HCT116 (cell line): ENCODE measurements at regions not wholly inside any gene's neighbourhood (a gene's known extent, or its start where the extent isn't known, plus 50 kb on each side); places are given as distances from the start of the nearest gene placed in this dataset.

ENCODE experiments used
- ATAC-seq: fragments of 200-7000 bp; cut with Tn5 transposase; 2 replicates; pipeline ENCODE4 v1.9.1; 2020; ENCODE audit warnings: mild to moderate bottlenecking, moderate library complexity
- BruUV-seq: library from RNA; stranded (reverse); fragments of 400-500 nt; replicated peaks from 2 replicates; lab custom pipeline; 2021; lab: Mats Ljungman, UMichigan
- CTCF ChIA-PET: fragments of 300-600 bp; sonication (Branson Sonifier 250); formaldehyde crosslinking; loops from one replicate; lab custom pipeline; 2021; ENCODE audit warnings: antibody characterized with exemption; lab: Charles Lee
- POLR2A ChIA-PET: fragments of 300-600, 350-600 bp; sonication (Branson Sonifier 250); formaldehyde crosslinking; loops from one replicate; lab custom pipeline; 2021; ENCODE audit warnings: antibody characterized with exemption; lab: Charles Lee
- RAD21 ChIA-PET, 2 experiments: fragments of 300-600 bp; sonication (Branson Sonifier 250); formaldehyde crosslinking; loops; one replicate each; lab custom pipeline; 2023; ENCODE audit warnings: low total read pairs in 2 of 2; ENCODE audit not compliant: uncharacterized antibody in 2 of 2, unreplicated experiment in 2 of 2, low non-redundant PET in 1 of 2; lab: Charles Lee
- DNase-seq: peaks from one replicate; pipeline ENCODE4 v3.0.0-alpha.2; 2010; ENCODE audit warnings: low read depth, low spot score
- H2AFZ ChIP-seq: fragments of 200-600 bp; shearing (Covaris generic), sonication (generic); 2 replicates; pipeline ENCODE4 v1.6.1; 2017; ENCODE audit warnings: low read depth, mixed run types, mixed read lengths, antibody characterized with exemption, low read length; ENCODE audit not compliant: poor library complexity, severe bottlenecking
- H3K27ac ChIP-seq: 2 replicates; pipeline ENCODE4 v1.5.1; 2012; ENCODE audit warnings: low read depth, low read length
- H3K27me3 ChIP-seq: fragments of 200-600 bp; sonication (generic); 2 replicates; pipeline ENCODE4 v1.6.1; 2016; ENCODE audit warnings: mixed run types, low read length, mixed read lengths; ENCODE audit not compliant: insufficient read depth
- H3K36me3 ChIP-seq, 2 experiments: fragments of 200-500 bp in 1 of 2; fragments of 200-600 bp in 1 of 2; sonication (Bioruptor generic) in 1 of 2; sonication (generic) in 1 of 2; 2 replicates each; pipeline versions ENCODE4 v1.5.1 to v1.6.1; 2014 to 2016; ENCODE audit warnings: low read length in 2 of 2, inconsistent platforms in 1 of 2, mixed read lengths in 1 of 2, mixed run types in 1 of 2; ENCODE audit not compliant: insufficient read depth in 2 of 2, control insufficient read depth in 1 of 2
- H3K4me1 ChIP-seq, 2 experiments: fragments of 200-600 bp in 1 of 2; sonication (generic) in 1 of 2; 2 replicates each; pipeline versions ENCODE4 v1.5.1 to v1.6.1; 2012 to 2017; ENCODE audit warnings: low read length in 2 of 2, inconsistent platforms in 1 of 2, mild to moderate bottlenecking in 1 of 2, mixed read lengths in 1 of 2, mixed run types in 1 of 2, moderate library complexity in 1 of 2; ENCODE audit not compliant: insufficient read depth in 2 of 2, control insufficient read depth in 1 of 2
- H3K4me2 ChIP-seq: fragments of 200-600 bp; sonication (generic); 2 replicates; pipeline ENCODE4 v1.6.1; 2017; ENCODE audit warnings: mixed run types, low read length, mixed read lengths
- H3K4me3 ChIP-seq, 2 experiments: fragments of 200-600 bp in 1 of 2; sonication (generic) in 1 of 2; replicated peaks in 1 of 2; 2 replicates each; pipeline ENCODE4 v1.5.1; 2011 to 2016; ENCODE audit warnings: low read length in 2 of 2, control low read depth in 1 of 2, low read depth in 1 of 2, mild to moderate bottlenecking in 1 of 2, mixed read lengths in 1 of 2, mixed run types in 1 of 2
- H3K79me2 ChIP-seq: fragments of 200-600 bp; sonication (generic); 2 replicates; pipeline ENCODE4 v1.6.1; 2017; ENCODE audit warnings: mild to moderate bottlenecking, mixed run types, low read length, moderate library complexity, mixed read lengths; ENCODE audit not compliant: insufficient read depth
- H3K9ac ChIP-seq: fragments of 200-600 bp; sonication (generic); 2 replicates; pipeline ENCODE4 v1.6.1; 2016; ENCODE audit warnings: low read length, mixed read lengths
- H3K9me2 ChIP-seq: fragments of 200-600 bp; sonication (generic), shearing (Covaris generic); 2 replicates; pipeline ENCODE4 v1.6.1; 2017; ENCODE audit warnings: mixed run types, mild to moderate bottlenecking, moderate library complexity; ENCODE audit not compliant: insufficient read depth
- H3K9me3 ChIP-seq, 2 experiments: fragments of 200-500 bp in 1 of 2; fragments of 200-600 bp in 1 of 2; sonication (Bioruptor generic) in 1 of 2; sonication (generic) in 1 of 2; 2 replicates each; pipeline ENCODE4 v1.6.1; 2014 to 2017; ENCODE audit warnings: low read length in 2 of 2, mixed read lengths in 2 of 2, inconsistent platforms in 1 of 2, low read depth in 1 of 2, mild to moderate bottlenecking in 1 of 2, mixed run types in 1 of 2, moderate library complexity in 1 of 2; ENCODE audit not compliant: control insufficient read depth in 1 of 2, insufficient read depth in 1 of 2
- H4K20me1 ChIP-seq: fragments of 200-600 bp; sonication (generic), shearing (Covaris generic); 2 replicates; pipeline ENCODE4 v1.6.1; 2017; ENCODE audit warnings: mixed run types, mild to moderate bottlenecking, moderate library complexity; ENCODE audit not compliant: insufficient read depth
- CBX3 ChIP-seq: IDR thresholded peaks from 2 replicates; pipeline ENCODE4 v1.6.1; 2012; ENCODE audit warnings: low read depth
- CEBPB ChIP-seq: IDR thresholded peaks from 2 replicates; pipeline ENCODE4 v1.6.1; 2012; ENCODE audit warnings: low read depth
- EGR1 ChIP-seq: IDR thresholded peaks from 2 replicates; pipeline ENCODE4 v1.6.1; 2012; ENCODE audit warnings: low read depth
- ELF1 ChIP-seq: IDR thresholded peaks from 2 replicates; pipeline ENCODE4 v1.6.1; 2012; ENCODE audit warnings: low read depth, borderline replicate concordance
- EZH2 ChIP-seq: fragments of 200-600 bp; sonication (generic); IDR thresholded peaks from 2 replicates; pipeline ENCODE4 v1.6.1; 2017; ENCODE audit warnings: antibody characterized with exemption, mixed run types
- EZH2phosphoT487 ChIP-seq: fragments of 200-600 bp; IDR thresholded peaks from 2 replicates; pipeline ENCODE4 v1.6.1; 2018; ENCODE audit warnings: antibody characterized with exemption, borderline replicate concordance
- FOSL1 ChIP-seq: IDR thresholded peaks from 2 replicates; pipeline ENCODE4 v1.6.1; 2012; ENCODE audit warnings: low read depth
- POLR2AphosphoS5 ChIP-seq: IDR thresholded peaks from 2 replicates; pipeline ENCODE4 v1.6.1; 2011; ENCODE audit warnings: mild to moderate bottlenecking, low read depth, low read length, moderate library complexity
- RAD21 ChIP-seq: IDR thresholded peaks from 2 replicates; pipeline ENCODE4 v1.6.1; 2012; ENCODE audit warnings: low read depth, mild to moderate bottlenecking
- SIN3A ChIP-seq: IDR thresholded peaks from 2 replicates; pipeline ENCODE4 v1.6.1; 2012; ENCODE audit warnings: low read depth
- SP1 ChIP-seq: IDR thresholded peaks from 2 replicates; pipeline ENCODE4 v1.6.1; 2012; ENCODE audit warnings: low read depth
- SRF ChIP-seq: IDR thresholded peaks from 2 replicates; pipeline ENCODE4 v1.6.1; 2012; ENCODE audit warnings: low read depth
- YY1 ChIP-seq: IDR thresholded peaks from 2 replicates; pipeline ENCODE4 v1.6.1; 2011; ENCODE audit warnings: low read length, low read depth, moderate library complexity, mild to moderate bottlenecking; ENCODE audit not compliant: insufficient replicate concordance; ENCODE audit errors: extremely low read depth
- ZFX ChIP-seq: fragments of 450-650 bp; IDR thresholded peaks from 2 replicates; pipeline ENCODE4 v1.6.1; 2017
- ZNF274 ChIP-seq: fragments of 200-500 bp; sonication (Bioruptor generic); IDR thresholded peaks from 2 replicates; pipeline ENCODE4 v1.6.1; 2014; ENCODE audit warnings: mild to moderate bottlenecking, low read depth, low read length, inconsistent platforms
- intact Hi-C: fragments of 100-400 bp; cut with micrococcal nuclease; formaldehyde crosslinking; loops from 2 replicates; pipeline ENCODE4 v1.10.0; 2022
- TF ChIP-seq, protein P1 (sequence below), 3 experiments: fragments of 200-600 bp in 1 of 3; sonication (generic) in 1 of 3; IDR thresholded peaks in 2 of 3; conservative IDR thresholded peaks in 1 of 3; 2 replicates each; pipeline ENCODE4 v1.5.1; 2012 to 2017; ENCODE audit warnings: low read depth in 2 of 3, low read length in 2 of 3, antibody characterized with exemption in 1 of 3, borderline replicate concordance in 1 of 3, control low read depth in 1 of 3, mild to moderate bottlenecking in 1 of 3, mixed read lengths in 1 of 3, mixed run types in 1 of 3, moderate library complexity in 1 of 3; ENCODE audit not compliant: insufficient read depth in 1 of 3
- TF ChIP-seq, protein P2 (sequence below): IDR thresholded peaks from 2 replicates; pipeline ENCODE4 v1.6.1; 2011; ENCODE audit warnings: mild to moderate bottlenecking, low read length, moderate library complexity; ENCODE audit not compliant: insufficient replicate concordance; ENCODE audit errors: extremely low read depth
- TF ChIP-seq, protein P3 (sequence below): IDR thresholded peaks from 2 replicates; pipeline ENCODE4 v1.6.1; 2012

DNA sequence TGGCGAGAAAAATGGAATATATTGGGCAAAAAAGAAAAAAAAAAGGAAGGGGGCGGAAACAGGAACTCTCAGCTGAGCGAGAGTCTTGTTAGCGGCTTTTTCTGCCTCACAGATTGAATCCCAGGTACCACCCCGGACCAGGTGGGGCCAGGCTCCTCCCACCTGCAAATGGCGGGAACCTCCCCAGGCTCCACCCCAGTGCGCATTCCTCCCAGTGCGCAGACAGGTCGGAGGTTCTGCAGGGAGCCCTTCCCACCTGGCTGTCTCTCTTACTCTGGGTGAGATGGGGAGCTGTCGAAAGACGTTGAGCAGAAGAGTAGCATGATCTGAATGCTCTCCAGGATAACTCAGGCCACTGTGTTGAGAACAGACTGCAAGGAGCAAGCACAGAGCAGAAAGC, 57.0 kb upstream of the ETV6 start:
- intact Hi-C loops, result no loop called here
- DNase-seq (no peak), ATAC-seq (no peak)
- Histone ChIP-seq H2AFZ (no peak overlapping the region), H3K9me2 (no peaks in the 10 kb centered on the region), H3K9me3 (no peaks in the 10 kb centered on the region), H3K27me3 (no peaks in the 10 kb centered on the region), H3K4me3 (no peak overlapping the region), H3K4me2 (no peak overlapping the region), H4K20me1 (no peaks in the 10 kb centered on the region), H3K4me1 (no peaks in the 10 kb centered on the region), H3K27ac (no peak overlapping the region), H3K79me2 (no peaks in the 10 kb centered on the region), H3K9ac (no peak overlapping the region), H3K36me3 (no peaks in the 10 kb centered on the region)
- TF ChIP-seq ZFX, result no peak
- TF ChIP-seq, protein P1, sequence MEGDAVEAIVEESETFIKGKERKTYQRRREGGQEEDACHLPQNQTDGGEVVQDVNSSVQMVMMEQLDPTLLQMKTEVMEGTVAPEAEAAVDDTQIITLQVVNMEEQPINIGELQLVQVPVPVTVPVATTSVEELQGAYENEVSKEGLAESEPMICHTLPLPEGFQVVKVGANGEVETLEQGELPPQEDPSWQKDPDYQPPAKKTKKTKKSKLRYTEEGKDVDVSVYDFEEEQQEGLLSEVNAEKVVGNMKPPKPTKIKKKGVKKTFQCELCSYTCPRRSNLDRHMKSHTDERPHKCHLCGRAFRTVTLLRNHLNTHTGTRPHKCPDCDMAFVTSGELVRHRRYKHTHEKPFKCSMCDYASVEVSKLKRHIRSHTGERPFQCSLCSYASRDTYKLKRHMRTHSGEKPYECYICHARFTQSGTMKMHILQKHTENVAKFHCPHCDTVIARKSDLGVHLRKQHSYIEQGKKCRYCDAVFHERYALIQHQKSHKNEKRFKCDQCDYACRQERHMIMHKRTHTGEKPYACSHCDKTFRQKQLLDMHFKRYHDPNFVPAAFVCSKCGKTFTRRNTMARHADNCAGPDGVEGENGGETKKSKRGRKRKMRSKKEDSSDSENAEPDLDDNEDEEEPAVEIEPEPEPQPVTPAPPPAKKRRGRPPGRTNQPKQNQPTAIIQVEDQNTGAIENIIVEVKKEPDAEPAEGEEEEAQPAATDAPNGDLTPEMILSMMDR (IDR thresholded peaks at IDR 0.05 in 2 of 3, conservative IDR thresholded peaks at IDR 0.05 in 1 of 3; ENCODE audit: borderline replicate concordance in 1 of 3, insufficient read depth in 1 of 3, low read depth in 2 of 3, low read length in 2 of 3), result no peak
- no peak for TF ChIP-seq ELF1
- no peak for TF ChIP-seq RAD21
- TF ChIP-seq EZH2phosphoT487, result no peak
- no peak for TF ChIP-seq CBX3
- no peak for TF ChIP-seq ZNF274
- no peak for TF ChIP-seq SIN3A
- no peak for TF ChIP-seq YY1
- RAD21 ChIA-PET, result no interaction called here
- CTCF ChIA-PET, result no interaction called here
- POLR2A ChIA-PET, result no interaction called here
- BruUV-seq, result no TSS peak

DNA sequence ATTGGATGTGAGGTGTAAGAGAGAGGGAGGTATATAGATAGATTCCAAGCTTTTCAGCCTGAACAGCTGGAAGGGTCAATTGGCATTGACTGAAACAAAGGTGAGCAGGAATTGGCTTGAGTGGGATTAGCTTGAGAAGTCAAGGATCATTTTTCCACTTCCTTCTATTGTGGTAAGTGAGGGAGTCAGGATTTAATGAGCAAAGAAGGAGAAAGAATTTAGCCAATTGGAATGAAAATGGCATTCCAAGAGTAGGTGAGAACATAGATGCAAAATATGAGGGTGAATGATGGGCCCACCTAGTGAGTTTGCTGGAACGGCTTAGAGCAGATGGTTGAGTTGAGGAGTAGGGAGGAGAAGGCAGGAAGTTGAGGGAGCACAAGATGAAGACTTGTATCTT, 56.5 kb upstream of the ETV6 start:
- H3K27me3 ChIP-seq, result peaks cover under 1% of the 10 kb centered on the region; the same call in 1 of the 2 replicates
- H4K20me1 ChIP-seq, result no peaks in the 10 kb centered on the region
- no peak overlapping the region for H3K27ac ChIP-seq
- DNase-seq, result no peak
- ATAC-seq, result no peak
- no TSS peak for BruUV-seq
- no peak overlapping the region for H3K9ac ChIP-seq
- no peak overlapping the region for H3K4me3 ChIP-seq
- intact Hi-C loops, result no loop called here
- POLR2A ChIA-PET, result no interaction called here
- no peaks in the 10 kb centered on the region for H3K9me2 ChIP-seq
- CTCF ChIA-PET, result no interaction called here
- RAD21 ChIA-PET, result no interaction called here
- TF ChIP-seq EGR1 (no peak), RAD21 (no peak), EZH2 (no peak), SRF (no peak), POLR2AphosphoS5 (no peak), FOSL1 (no peak), CEBPB (no peak), EZH2phosphoT487 (no peak), SIN3A (no peak), ZNF274 (no peak), SP1 (no peak), ELF1 (no peak)
- TF ChIP-seq, protein P2, sequence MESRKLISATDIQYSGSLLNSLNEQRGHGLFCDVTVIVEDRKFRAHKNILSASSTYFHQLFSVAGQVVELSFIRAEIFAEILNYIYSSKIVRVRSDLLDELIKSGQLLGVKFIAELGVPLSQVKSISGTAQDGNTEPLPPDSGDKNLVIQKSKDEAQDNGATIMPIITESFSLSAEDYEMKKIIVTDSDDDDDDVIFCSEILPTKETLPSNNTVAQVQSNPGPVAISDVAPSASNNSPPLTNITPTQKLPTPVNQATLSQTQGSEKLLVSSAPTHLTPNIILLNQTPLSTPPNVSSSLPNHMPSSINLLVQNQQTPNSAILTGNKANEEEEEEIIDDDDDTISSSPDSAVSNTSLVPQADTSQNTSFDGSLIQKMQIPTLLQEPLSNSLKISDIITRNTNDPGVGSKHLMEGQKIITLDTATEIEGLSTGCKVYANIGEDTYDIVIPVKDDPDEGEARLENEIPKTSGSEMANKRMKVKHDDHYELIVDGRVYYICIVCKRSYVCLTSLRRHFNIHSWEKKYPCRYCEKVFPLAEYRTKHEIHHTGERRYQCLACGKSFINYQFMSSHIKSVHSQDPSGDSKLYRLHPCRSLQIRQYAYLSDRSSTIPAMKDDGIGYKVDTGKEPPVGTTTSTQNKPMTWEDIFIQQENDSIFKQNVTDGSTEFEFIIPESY, result no peak
- TF ChIP-seq, protein P3, sequence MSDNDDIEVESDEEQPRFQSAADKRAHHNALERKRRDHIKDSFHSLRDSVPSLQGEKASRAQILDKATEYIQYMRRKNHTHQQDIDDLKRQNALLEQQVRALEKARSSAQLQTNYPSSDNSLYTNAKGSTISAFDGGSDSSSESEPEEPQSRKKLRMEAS, result no peak
- no peak overlapping the region for H2AFZ ChIP-seq
- no peaks in the 10 kb centered on the region for H3K4me1 ChIP-seq
- H3K79me2 ChIP-seq, result no peaks in the 10 kb centered on the region
- H3K4me2 ChIP-seq, result no peak overlapping the region
- H3K36me3 ChIP-seq, result no peaks in the 10 kb centered on the region
- H3K9me3 ChIP-seq, result no peaks in the 10 kb centered on the region
